BE2C (cell line): ENCODE measurements at regions not wholly inside any gene's neighbourhood (a gene's known extent, or its start where the extent isn't known, plus 50 kb on each side); places are given as distances from the start of the nearest gene placed in this dataset.

Experiments
- DNase-seq: peaks from one replicate; pipeline ENCODE4 v3.0.0-alpha.2; 2020
- H3K27me3 ChIP-seq: fragments of 250-450 bp; sonication (Bioruptor Pico); 2 replicates; pipeline ENCODE4 v1.5.1; 2020; ENCODE audit warnings: mild to moderate bottlenecking
- H3K36me3 ChIP-seq: fragments of 250-450 bp; sonication (Bioruptor Pico); 2 replicates; pipeline ENCODE4 v1.5.1; 2020; ENCODE audit warnings: mild to moderate bottlenecking
- H3K4me1 ChIP-seq: fragments of 250-450 bp; sonication (Bioruptor Pico); 2 replicates; pipeline ENCODE4 v1.5.1; 2020
- H3K4me3 ChIP-seq: 2 replicates; pipeline ENCODE4 v1.5.1; 2011; ENCODE audit warnings: low read depth, low read length
- H3K9me3 ChIP-seq: fragments of 250-450 bp; sonication (Bioruptor Pico); 2 replicates; pipeline ENCODE4 v1.5.1; 2020
- TF ChIP-seq, protein P1 (sequence below): IDR thresholded peaks from 2 replicates; pipeline ENCODE4 v1.5.1; 2012; ENCODE audit warnings: mild to moderate bottlenecking, low read depth, low read length

DNA sequence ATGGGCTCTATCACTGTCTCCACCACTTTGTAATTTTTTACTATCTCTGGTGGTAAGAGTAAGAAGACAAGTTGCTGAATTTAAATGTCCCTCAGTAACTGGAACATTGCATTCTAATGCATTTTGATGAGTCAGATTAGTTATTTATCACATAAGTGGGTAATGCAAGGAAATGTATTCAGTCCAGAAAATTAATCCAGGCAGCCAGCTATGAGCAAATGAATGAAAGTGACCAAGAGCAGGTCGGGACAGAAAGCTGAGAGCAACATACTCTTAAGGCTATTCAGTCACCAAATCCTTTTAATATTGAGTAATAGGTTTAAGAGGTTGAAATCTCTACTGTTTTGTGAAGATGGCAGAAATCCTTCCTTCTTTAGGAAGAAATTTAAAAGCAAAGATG lies 265.5 kb upstream of the PARD3B start:
- Histone ChIP-seq H3K9me3 (no peaks in the 10 kb centered on the region), H3K27me3 (no peaks in the 10 kb centered on the region), H3K4me3 (no peak overlapping the region), H3K36me3 (no peaks in the 10 kb centered on the region), H3K4me1 (no peaks in the 10 kb centered on the region; the same call in 1 of the 2 replicates)
- TF ChIP-seq, protein P1, sequence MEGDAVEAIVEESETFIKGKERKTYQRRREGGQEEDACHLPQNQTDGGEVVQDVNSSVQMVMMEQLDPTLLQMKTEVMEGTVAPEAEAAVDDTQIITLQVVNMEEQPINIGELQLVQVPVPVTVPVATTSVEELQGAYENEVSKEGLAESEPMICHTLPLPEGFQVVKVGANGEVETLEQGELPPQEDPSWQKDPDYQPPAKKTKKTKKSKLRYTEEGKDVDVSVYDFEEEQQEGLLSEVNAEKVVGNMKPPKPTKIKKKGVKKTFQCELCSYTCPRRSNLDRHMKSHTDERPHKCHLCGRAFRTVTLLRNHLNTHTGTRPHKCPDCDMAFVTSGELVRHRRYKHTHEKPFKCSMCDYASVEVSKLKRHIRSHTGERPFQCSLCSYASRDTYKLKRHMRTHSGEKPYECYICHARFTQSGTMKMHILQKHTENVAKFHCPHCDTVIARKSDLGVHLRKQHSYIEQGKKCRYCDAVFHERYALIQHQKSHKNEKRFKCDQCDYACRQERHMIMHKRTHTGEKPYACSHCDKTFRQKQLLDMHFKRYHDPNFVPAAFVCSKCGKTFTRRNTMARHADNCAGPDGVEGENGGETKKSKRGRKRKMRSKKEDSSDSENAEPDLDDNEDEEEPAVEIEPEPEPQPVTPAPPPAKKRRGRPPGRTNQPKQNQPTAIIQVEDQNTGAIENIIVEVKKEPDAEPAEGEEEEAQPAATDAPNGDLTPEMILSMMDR: no peak
- no peak for DNase-seq

DNA sequence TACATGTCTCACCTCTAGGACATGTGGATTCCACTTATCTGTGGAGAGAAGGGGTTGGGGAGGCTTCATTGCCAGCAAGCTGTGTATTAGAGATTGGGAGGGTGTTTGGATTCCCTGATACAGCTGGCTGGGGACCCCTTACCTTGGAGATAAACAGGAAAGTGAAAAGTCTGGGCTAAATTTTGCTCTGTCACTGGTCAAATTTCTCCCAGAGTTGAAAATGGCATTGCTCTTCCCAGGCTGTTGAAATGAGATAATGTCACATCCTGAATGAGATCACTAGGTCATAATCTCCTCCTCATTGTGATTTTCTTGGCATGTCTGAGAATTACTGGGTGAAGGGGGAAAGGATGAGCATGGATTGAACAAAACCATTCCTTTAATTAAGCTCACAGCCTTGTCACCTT lies 265.0 kb upstream of the PARD3B start:
- Histone ChIP-seq H3K36me3 (no peaks in the 10 kb centered on the region), H3K4me1 (no peaks in the 10 kb centered on the region; the same call in 1 of the 2 replicates), H3K9me3 (no peaks in the 10 kb centered on the region), H3K27me3 (no peaks in the 10 kb centered on the region), H3K4me3 (no peak overlapping the region)
- TF ChIP-seq, protein P1: no peak
- no peak for DNase-seq

DNA sequence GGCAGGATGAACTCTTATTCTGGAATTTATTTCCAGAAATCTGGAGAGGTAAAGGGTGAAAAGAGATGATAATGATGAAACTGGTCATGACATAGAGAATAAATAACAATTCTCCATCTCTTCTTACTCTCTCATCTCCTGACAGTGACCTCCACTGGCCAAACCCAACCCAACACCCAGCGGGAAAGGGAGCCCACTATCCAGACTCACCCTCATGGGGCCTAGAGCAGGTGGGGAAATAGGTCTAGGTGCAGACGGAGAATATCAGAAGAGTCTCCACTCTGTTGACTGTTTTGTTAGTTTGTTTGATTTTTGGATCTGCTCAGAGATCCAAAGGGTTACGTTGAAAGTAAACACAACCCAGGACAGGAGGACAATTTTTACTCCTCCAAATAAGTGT lies 263.2 kb upstream of the PARD3B start:
- Histone ChIP-seq H3K36me3 (no peaks in the 10 kb centered on the region), H3K4me1 (no peaks in the 10 kb centered on the region; the same call in 1 of the 2 replicates), H3K9me3 (no peaks in the 10 kb centered on the region), H3K27me3 (no peaks in the 10 kb centered on the region), H3K4me3 (no peak overlapping the region)
- TF ChIP-seq, protein P1: no peak
- DNase-seq: no peak

DNA sequence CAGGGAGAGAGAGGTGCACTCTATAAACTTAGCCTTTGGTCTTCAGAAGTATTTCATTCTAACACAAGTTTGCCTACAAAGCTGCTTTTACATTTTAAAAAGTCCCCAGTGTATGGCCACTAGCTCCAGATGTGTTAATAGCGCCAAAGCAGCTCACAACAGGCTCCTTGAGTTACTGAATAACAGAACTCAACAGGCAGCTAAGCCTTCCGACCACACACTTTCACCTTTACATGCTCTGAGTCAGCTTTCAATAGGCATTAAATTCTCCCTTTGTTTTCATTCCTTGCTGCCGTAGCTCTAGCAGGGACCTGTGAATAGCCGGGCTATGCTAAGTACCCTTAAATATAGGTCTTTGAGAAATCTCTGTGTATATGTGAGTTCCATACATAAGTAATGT lies 262.8 kb upstream of the PARD3B start:
- Histone ChIP-seq H3K4me3 (no peak overlapping the region), H3K27me3 (no peaks in the 10 kb centered on the region)
- no peak for DNase-seq

DNA sequence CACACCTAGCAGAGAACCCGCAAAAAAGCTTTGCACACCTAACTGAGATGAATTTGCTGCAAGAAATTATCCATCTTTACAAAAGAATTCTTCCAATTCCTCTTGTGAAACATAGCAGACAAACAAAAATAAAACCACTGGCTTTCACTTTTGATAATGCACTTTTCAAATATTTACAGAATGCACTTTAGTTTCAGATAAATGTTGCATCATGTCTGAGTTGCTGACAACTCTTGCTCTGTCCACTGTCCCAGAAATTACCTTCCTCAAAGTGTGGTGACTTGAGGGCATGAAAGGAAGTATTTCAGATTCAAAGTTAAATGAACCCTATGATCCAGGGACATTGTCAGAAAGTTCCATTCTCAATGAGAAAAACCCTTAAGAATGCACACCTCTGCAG lies 256.2 kb upstream of the PARD3B start:
- DNase-seq: no peak
- Histone ChIP-seq H3K4me1 (no peaks in the 10 kb centered on the region; the same call in 1 of the 2 replicates), H3K36me3 (no peaks in the 10 kb centered on the region), H3K9me3 (no peaks in the 10 kb centered on the region), H3K4me3 (no peak overlapping the region), H3K27me3 (no peaks in the 10 kb centered on the region)
- TF ChIP-seq, protein P1: no peak

More for the DNA sequence above, 262.8 kb upstream of the PARD3B start:
- H3K9me3 ChIP-seq: no peaks in the 10 kb centered on the region
- H3K36me3 ChIP-seq: no peaks in the 10 kb centered on the region
- TF ChIP-seq, protein P1: no peak
- H3K4me1 ChIP-seq: no peaks in the 10 kb centered on the region; the same call in 1 of the 2 replicates

DNA sequence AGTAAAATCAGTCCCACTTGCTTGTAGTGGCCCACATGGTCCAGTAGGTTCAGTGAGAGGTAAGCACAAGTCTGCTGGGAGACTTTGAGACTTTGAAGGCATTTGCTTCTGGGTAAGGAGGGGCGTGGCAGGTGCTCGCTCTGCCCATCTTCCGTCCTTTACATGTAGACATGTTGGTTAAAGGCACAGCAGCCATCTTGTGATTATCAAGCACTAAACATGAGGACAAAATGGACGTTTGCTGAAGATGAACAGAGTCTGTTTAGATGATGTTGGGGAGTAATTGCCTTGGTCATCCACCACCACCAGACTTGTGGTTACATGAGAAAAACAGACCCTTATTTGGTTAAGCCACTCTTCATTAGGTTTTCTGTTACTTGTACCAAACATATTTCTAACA lies 252.8 kb upstream of the PARD3B start:
- no peaks in the 10 kb centered on the region for H3K9me3 ChIP-seq
- no peaks in the 10 kb centered on the region for H3K4me1 ChIP-seq
- no peak for DNase-seq
- H3K4me3 ChIP-seq: no peak overlapping the region
- H3K27me3 ChIP-seq: no peaks in the 10 kb centered on the region
- H3K36me3 ChIP-seq: no peaks in the 10 kb centered on the region
- TF ChIP-seq, protein P1: no peak
